A673 (cell line): ENCODE measurements at regions not wholly inside any gene's neighbourhood (a gene's known extent, or its start where the extent isn't known, plus 50 kb on each side); places are given as distances from the start of the nearest gene placed in this dataset.

ENCODE experiments used
- BruUV-seq: library from RNA; stranded (reverse); fragments of 400-500 nt; replicated peaks from 2 replicates; lab custom pipeline; 2021; lab: Mats Ljungman, UMichigan
- CTCF ChIA-PET: fragments of 300-600 bp; sonication (Branson Sonifier 250); formaldehyde crosslinking; loops from one replicate; lab custom pipeline; 2022; ENCODE audit warnings: antibody characterized with exemption; lab: Charles Lee
- POLR2A ChIA-PET: fragments of 300-600 bp; sonication (Branson Sonifier 250); formaldehyde crosslinking; loops from one replicate; lab custom pipeline; 2022; ENCODE audit warnings: antibody characterized with exemption; ENCODE audit not compliant: low non-redundant PET; lab: Charles Lee
- DNase-seq: peaks from one replicate; pipeline ENCODE4 v3.0.0-alpha.2; 2015; ENCODE audit warnings: low spot score
- H3K27ac ChIP-seq: fragments of 200-600 bp; sonication (generic); 2 replicates; pipeline ENCODE4 v1.5.1; 2016; ENCODE audit warnings: mixed run types, low read depth, mild to moderate bottlenecking, mixed read lengths, antibody characterized with exemption, low read length; ENCODE audit not compliant: poor library complexity, severe bottlenecking
- H3K27me3 ChIP-seq: fragments of 200-600 bp; sonication (generic); replicated peaks from 2 replicates; pipeline ENCODE4 v1.6.1; 2017; ENCODE audit warnings: mixed run types, low read depth, mild to moderate bottlenecking, mixed read lengths, antibody characterized with exemption, low read length; ENCODE audit not compliant: insufficient read depth, poor library complexity
- H3K36me3 ChIP-seq: fragments of 200-600 bp; sonication (generic); 2 replicates; pipeline ENCODE4 v1.6.1; 2016; ENCODE audit warnings: mixed run types, mild to moderate bottlenecking, mixed read lengths, antibody characterized with exemption, low read length; ENCODE audit not compliant: insufficient read depth, poor library complexity, severe bottlenecking
- H3K4me1 ChIP-seq: fragments of 200-600 bp; sonication (generic); 2 replicates; pipeline ENCODE4 v1.6.1; 2017; ENCODE audit warnings: mixed run types, mild to moderate bottlenecking, mixed read lengths, antibody characterized with exemption, low read length; ENCODE audit not compliant: insufficient read depth, poor library complexity, severe bottlenecking
- H3K4me3 ChIP-seq: fragments of 200-600 bp; sonication (generic); 2 replicates; pipeline ENCODE4 v1.5.1; 2016; ENCODE audit warnings: low read depth, mixed run types, mild to moderate bottlenecking, mixed read lengths, low read length; ENCODE audit not compliant: poor library complexity, severe bottlenecking
- H3K9me3 ChIP-seq: fragments of 200-600 bp; sonication (generic); 2 replicates; pipeline ENCODE4 v1.6.1; 2016; ENCODE audit warnings: mixed run types, low read depth, mild to moderate bottlenecking, mixed read lengths, antibody characterized with exemption, low read length; ENCODE audit not compliant: poor library complexity, severe bottlenecking
- EZH2 ChIP-seq: fragments of 200-600 bp; sonication (generic); IDR thresholded peaks from 2 replicates; pipeline ENCODE4 v1.6.1; 2017; ENCODE audit warnings: borderline replicate concordance, low read depth, mild to moderate bottlenecking, mixed read lengths, antibody characterized with exemption, low read length; ENCODE audit not compliant: poor library complexity, severe bottlenecking
- intact Hi-C: fragments of 100-400 bp; cut with micrococcal nuclease; formaldehyde crosslinking; loops from one replicate; pipeline ENCODE4 v1.10.0; 2022; ENCODE audit not compliant: unreplicated experiment
- TF ChIP-seq, protein P1 (sequence below): fragments of 300-800, 200-600 bp; sonication (generic); conservative IDR thresholded peaks from 2 replicates; pipeline ENCODE4 v1.5.1; 2017; ENCODE audit warnings: low read depth, mild to moderate bottlenecking, antibody characterized with exemption, low read length, moderate library complexity, mixed read lengths

DNA sequence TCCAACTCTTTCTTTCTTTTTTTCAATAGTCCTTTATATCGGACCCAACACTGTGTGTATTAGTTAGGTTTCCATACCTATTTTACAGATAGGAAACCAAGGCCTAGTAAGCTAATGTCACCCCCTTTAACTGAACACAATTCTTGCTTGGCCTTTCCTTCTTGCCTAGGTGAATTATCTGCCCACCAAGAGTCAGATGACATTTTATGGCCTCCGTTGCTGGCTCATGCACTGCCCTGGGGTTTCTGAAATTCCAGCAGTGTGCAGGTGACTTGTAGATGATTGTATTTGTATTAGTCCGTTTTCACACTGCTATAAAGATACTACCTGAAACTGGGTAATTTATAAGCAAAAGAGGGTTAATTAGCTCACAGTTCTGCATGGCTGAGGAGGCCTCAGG lies 293.8 kb downstream of the GAS1 start:
- POLR2A ChIA-PET = no interaction called here
- H3K27ac ChIP-seq = peak overlapping the region; percentile 39
- no peak for DNase-seq
- H3K27me3 ChIP-seq = no peaks in the 10 kb centered on the region
- CTCF ChIA-PET = no interaction called here
- no TSS peak for BruUV-seq
- TF ChIP-seq, protein P1, sequence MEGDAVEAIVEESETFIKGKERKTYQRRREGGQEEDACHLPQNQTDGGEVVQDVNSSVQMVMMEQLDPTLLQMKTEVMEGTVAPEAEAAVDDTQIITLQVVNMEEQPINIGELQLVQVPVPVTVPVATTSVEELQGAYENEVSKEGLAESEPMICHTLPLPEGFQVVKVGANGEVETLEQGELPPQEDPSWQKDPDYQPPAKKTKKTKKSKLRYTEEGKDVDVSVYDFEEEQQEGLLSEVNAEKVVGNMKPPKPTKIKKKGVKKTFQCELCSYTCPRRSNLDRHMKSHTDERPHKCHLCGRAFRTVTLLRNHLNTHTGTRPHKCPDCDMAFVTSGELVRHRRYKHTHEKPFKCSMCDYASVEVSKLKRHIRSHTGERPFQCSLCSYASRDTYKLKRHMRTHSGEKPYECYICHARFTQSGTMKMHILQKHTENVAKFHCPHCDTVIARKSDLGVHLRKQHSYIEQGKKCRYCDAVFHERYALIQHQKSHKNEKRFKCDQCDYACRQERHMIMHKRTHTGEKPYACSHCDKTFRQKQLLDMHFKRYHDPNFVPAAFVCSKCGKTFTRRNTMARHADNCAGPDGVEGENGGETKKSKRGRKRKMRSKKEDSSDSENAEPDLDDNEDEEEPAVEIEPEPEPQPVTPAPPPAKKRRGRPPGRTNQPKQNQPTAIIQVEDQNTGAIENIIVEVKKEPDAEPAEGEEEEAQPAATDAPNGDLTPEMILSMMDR = no peak
- no peak for TF ChIP-seq EZH2
- H3K9me3 ChIP-seq = peaks cover 9% of the 10 kb centered on the region
- peaks cover 45% of the 10 kb centered on the region for H3K4me1 ChIP-seq
- H3K4me3 ChIP-seq = no peak overlapping the region
- intact Hi-C loops = no loop called here
- no peaks in the 10 kb centered on the region for H3K36me3 ChIP-seq

GRCh38 chr9:86652736-86653135 lies 294.6 kb downstream of the GAS1 start:
- Histone ChIP-seq H3K27ac (peak overlapping the region; percentile 39), H3K4me3 (no peak overlapping the region), H3K4me1 (peaks cover 48% of the 10 kb centered on the region), H3K36me3 (no peaks in the 10 kb centered on the region), H3K27me3 (no peaks in the 10 kb centered on the region), H3K9me3 (peaks cover 9% of the 10 kb centered on the region)
- ChIA-PET CTCF (no interaction called here), POLR2A (no interaction called here)
- DNase-seq = peak; percentile 48
- intact Hi-C loops = no loop called here
- TF ChIP-seq, protein P1 = no peak
- no peak for TF ChIP-seq EZH2
- no TSS peak for BruUV-seq

DNA sequence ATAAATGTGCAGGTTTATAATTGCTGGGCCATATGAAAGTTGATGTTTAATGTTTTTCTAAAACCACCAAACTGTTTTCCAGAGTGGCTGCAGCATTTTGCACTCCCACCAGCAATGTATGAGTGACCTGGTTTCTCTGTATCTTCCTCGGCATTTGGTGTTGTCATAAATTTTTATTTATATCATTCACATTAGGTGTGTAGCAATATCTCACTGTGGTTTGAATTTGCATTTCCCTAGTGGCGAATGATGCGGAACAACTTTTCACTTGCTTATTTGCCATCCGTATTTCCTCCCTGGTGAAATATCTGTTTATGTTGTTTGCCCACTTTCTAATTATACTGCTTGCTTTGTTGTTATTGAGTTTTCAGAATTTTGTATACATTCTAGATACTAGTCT lies 295.7 kb upstream of the TUT7 start:
- Histone ChIP-seq H3K27me3 (no peaks in the 10 kb centered on the region), H3K4me1 (peaks cover 75% of the 10 kb centered on the region), H3K9me3 (peaks cover 7% of the 10 kb centered on the region), H3K4me3 (no peak overlapping the region), H3K27ac (peak overlapping the region; percentile 98), H3K36me3 (no peaks in the 10 kb centered on the region)
- no TSS peak for BruUV-seq
- POLR2A ChIA-PET = no interaction called here
- DNase-seq = peak; percentile 71
- intact Hi-C loops = loop anchor here (2.0 to 10.0 kb wide), 6 partner anchors 103 to 755 kb away; partner anchors contain the start of gene GAS1
- CTCF ChIA-PET = no interaction called here
- no peak for TF ChIP-seq EZH2
- TF ChIP-seq, protein P1 = no peak
